Activated gamma-delta T cell treated with anti-CD3 and anti-CD28 coated beads, Interleukin-2, amount 50 U/mL, for 16 hours (primary cell): ENCODE measurements at regions not wholly inside any gene's neighbourhood (a gene's known extent, or its start where the extent isn't known, plus 50 kb on each side); places are given as distances from the start of the nearest gene placed in this dataset.
A peak's percentile ranks its signal among the peaks of the same experiment; 100 is the strongest.
"Not testable (repeated sequence)": the region's sequence is repeated elsewhere in the genome, so short reads cannot be mapped to it uniquely, and the experiment has no call there.

Source experiments
- DNase-seq: peaks from one replicate; pipeline ENCODE4 v3.0.0-alpha.2; 2020; ENCODE audit warnings: low read depth

DNA sequence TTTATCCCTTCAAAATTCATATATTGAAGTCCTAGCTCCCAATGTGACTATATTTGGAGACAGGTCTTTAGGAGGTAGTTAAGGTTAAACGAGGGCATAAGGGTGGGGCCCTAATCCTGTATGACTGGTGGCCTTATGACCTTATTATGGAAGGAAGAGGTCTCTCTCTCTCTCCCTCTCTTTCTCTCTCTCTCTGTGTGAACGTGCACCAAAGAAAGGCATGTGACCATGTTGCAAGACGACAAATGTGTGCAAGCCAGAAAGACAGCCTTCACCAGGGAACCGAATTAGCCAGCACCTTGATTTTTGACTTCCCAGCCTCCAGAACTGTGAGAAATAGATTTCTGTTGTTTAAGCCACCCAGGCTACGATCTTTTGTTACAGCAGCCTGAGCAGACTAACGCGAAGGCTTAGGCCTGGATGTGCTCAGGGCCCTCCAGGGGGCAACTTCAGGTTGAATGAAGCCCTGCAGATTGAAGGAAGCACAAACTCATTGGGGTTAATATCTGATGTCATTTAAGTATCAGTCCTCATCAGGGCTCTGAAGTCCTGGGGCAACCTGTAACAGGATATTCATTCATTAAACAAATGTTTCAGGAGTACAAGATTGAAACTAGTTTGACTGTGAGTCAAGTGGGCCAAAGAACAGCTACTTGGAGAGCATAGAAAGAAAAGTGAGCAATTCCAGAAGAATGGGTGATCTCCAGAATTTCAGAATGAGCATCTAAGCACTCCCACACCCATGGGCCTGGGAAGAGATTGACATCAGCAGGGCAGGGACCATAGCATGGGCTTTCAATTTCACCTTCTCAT lies 157.4 kb upstream of the TNFAIP3 start:
- no peak for DNase-seq

DNA sequence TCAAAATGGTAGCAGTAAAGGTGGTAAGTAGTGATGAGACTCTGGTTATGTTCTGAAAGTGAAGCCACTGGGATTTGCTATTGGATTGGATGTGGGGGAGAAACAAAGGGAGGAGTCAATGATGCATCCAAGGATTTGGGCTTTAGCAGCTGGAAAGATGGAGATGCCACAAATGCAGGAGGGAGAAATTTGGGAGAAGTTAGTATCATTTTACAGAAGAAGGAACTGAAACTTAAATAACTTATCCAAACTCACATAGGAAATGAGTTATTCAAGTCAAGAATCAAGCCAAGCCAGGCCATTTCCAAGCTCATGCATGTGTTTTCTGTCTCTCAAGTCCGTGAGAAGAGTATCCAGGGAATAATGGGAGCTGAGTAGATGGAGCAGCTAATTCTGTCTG lies 155.1 kb upstream of the TNFAIP3 start:
- no peak for DNase-seq

DNA sequence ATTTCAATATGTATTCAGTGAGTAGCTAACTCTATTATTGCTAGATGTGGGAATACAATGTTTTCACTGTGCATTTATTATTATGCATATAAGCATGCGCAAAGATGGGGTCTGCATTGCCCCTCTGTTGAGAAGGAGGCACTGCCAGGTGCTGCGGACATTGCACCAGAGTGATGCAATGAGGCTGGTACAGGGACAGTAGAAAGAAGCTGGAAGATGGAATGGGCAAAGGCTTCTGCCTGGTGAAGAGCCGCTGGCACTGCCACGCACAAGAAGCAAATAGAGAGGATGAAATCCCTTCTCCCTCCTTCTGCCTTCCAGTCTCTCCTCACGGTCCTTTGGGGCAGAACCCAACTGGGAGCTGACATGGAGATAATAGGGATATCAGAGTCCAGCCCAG lies 154.5 kb upstream of the TNFAIP3 start:
- DNase-seq, result no peak

DNA sequence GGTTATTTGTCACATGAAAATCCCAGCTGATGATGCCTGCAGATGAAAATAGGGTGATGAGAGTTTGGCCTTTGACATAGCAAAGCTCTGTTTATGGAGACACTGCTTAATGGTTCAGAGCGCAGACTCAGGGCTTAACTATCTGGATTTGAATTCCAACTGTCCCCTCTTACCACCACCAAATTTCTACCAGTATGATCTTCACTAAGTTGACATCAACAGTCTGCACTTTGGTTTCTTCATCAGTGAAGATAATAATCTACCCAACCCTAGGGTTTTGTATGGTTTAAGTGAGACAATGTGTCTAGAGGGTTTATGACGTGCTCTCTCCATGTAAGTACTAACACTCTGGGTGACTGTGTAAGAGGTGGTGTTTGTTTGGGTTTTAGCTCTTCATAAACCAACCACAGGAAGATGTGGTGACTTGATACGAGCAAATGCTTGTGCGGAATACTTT lies 151.4 kb upstream of the TNFAIP3 start:
- peak; percentile 17 for DNase-seq

DNA sequence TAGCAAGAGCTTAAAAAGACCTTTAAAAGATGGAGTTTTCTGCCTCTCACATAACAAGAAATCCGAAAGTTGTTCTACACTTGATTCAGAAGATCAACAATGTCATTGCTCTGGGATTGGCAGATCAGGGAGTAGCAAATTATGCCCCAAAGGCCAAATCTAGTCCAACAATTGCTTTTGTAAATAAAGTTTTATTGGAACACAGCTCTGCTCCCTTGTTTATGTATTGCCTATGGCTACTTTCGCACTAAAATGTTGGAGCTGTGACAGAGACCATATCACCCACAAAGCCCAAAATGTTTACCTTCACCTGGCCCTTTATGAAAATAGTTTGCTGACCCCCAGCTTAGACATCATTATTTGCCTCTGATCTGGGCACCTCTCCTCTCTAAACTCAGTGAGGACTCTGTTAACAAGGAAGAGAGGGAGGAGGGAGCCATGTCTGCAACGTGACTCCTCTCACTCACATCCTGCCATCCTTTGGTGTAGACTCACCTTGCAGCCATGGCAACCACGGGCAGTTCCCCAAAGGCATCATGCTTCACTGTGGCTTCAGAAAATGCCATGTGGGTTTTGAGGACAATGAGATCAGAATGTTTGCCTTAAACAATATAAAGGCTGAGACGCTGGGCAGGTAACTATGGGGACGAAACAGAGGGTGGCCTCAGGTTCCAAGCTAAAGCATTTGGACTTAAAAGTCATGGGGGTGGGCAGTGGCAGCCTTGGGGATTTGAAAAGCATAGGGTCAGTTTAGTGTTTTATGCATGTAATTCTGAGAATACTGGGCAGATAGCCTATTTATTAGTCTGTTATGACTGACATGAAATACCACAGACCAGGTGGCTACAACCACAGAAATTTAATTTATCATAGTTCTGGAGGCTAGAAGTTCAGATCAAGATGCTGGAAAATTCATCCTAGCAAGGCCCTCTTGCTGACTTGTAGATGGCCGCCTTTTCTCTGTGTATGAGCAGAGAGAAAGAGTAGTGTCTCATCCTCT lies 149.7 kb upstream of the TNFAIP3 start:
- peak; percentile 68 for DNase-seq

DNA sequence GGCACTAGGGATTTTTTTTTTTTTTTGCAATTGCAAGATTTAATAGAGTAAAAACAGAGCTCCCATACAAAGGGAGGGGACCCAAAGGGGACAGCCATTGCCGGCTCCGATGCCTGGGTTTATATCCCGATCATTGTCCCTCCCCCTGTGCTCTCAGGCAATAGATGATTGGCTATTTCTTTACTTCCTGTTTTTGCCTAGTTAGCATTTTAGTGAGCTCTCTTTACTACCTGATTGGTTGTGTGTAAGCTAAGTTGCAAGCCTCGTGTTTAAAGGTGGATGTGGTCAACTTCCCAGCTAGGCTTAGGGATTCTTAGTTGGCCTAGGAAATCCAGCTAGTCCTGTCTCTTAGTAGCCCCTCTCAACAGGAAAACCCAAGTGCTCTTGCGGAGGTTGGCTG lies 148.2 kb upstream of the TNFAIP3 start:
- not testable (repeated sequence) for DNase-seq

DNA sequence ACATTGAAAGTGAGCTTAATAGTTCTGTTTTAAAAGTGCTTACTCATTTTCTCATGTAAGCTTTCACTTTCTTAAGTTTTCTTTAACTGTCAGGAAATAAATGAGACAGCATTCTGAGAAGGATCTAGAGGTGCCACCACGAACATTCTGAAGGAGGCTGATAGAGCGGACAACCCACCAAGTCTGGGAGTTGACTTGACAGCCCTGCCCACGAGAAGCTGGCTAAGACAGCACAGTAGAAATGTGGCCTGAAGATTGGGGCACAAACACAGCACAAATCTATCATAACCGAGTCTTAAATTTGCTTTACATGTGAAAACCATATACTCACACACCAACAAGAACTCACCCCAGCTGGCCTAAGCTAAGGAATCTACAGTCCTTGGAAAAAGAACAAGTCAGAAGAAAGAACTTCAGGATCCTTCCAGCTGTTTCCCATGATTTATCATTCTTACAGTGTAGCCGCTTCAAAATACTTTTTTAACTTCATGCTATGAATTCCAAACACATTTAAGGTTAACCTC lies 144.2 kb upstream of the TNFAIP3 start:
- no peak for DNase-seq

DNA sequence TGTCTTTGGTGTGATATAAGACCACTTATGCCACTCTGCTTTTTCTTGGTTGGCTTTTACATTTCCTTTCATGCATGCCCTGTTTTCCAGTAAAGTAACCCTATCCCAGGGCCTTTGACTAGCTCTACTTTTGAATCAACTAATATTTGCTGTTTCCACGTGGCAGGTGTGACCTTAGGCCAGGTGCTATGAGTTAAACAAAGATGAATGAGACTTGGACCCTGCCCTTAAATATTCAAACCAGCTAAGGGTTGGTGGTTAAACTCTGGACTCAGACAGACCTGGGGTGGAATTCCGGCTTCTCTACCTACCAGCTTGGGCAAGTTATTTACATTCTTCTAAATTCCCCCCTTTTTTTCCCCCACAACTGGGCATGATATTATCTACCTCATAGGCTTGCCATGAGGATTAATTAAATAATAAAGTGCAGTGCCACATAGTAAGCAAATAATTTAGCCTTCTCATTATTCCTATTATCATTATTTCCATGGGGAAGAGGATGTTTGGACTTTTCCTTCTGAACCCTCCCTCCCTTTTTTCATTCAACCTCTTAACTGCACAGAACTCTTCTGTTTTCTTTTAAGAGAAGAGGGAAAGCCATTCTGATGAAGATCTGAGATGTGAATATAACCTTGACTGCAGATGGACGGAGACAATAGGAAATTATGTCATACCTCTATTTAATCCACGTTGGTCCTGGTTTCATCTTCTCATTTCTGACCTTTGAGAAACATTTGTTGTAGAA lies 143.6 kb upstream of the TNFAIP3 start:
- DNase-seq, result no peak

DNA sequence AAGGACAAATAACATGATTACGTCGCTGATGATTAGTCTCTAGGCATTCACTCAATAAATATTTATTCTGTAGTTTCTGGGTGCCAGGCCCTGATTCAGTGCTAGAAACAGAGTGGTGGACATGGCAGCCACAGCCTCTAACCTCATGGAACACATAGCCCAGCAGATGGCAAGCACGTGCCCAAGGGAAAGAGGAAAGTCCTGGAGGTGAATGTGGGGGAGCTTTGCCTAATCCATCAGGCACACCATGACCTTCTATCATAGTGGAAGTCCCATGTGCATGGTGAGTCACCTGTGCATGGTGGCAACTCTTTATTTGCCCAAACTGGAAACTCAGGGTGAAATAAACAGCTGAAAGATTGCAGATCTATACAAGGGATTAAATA lies 143.0 kb upstream of the TNFAIP3 start:
- DNase-seq, result no peak

DNA sequence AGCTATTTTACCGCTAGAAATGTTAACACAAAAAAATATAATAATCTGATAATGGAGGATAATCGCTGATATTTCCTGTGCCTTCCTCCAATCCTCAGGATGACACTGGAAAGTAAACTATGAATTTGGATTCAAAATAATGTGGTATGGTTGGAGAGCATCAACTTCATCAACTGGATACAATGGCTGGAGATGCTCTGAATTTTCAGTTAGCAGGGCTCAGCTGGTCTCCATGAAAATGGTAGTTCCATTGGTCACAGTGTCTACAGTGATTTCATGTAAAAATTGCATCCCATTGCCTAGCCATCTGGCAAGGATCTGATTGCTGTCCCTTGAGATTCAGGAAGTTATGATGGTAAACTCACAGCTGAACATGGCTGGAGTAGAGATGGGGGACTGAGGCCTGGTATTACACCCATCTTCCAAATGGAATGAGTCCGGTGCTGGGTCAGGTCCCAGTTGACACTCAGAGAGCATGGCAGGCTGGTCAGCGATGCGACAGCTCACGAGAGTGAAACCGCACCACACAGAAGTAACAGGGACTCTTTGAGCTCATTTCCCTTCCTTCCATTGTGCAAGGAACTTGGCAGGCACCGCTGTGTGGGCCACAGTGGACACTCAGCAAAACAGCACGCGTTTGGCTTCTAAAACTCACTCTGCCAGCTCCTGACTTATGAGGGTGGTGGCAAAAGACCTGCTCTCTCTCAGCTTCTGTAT lies 142.4 kb upstream of the TNFAIP3 start:
- no peak for DNase-seq

DNA sequence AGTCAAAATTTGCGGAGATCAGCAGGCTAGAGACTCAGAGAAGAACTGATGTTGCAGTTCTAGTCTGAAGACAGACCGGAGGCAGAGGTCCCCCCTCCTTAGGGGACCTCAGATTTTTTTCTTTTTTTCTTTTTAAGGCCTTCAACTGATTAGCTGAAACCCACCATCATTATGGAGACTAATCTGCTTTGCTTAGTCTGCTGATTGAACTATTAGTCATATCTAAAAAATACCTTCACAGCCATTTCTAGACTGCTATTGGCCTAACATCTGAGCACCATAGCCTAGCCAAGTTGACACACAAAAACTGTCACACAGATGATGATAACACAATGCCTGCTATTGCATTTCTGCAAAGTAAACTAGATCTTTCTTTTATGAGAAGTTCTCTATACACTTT lies 141.1 kb upstream of the TNFAIP3 start:
- no peak for DNase-seq

DNA sequence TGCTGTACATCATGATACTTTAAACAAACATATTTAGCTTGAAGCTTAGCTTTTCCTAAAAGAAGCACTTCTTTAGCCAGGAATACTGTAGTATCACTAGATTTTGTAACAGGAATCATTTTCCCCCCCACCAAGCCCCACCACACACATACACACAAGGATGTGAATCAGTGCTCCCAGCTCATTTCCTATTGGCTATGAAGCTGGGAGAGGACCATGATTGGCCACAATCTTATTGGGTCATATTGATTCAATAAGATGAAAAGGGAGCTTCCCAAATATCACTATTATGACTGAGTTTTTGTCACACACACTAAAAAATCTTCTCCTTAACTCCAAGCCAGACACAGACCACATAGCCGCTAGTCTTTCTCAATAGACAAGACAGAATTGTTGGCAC lies 140.5 kb upstream of the TNFAIP3 start:
- DNase-seq, result no peak

DNA sequence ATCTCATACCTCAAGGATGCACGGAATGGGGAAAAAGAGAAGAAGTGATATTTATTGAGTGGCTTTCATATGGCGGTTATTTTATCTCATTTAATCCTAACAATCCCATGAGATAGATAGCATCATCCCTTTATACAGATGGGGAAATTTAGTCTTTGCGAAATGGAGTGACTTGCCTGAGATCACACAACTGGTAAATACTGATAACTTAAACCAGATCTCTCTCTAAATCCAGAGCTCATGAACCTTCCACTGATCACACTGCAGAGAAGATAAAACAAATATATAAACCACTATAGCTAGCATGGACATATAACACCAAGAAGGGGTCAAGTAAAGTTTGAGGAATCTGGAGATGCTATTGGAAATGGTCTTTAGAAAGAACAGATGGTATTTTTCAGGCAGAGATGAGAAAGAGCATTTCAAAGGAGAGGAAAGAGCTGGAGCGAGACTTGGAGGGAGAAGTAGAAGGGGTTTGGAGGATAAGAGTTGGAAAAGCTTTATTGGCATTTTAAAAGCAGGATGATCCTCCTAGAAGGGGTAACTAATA lies 139.8 kb upstream of the TNFAIP3 start:
- no peak for DNase-seq

DNA sequence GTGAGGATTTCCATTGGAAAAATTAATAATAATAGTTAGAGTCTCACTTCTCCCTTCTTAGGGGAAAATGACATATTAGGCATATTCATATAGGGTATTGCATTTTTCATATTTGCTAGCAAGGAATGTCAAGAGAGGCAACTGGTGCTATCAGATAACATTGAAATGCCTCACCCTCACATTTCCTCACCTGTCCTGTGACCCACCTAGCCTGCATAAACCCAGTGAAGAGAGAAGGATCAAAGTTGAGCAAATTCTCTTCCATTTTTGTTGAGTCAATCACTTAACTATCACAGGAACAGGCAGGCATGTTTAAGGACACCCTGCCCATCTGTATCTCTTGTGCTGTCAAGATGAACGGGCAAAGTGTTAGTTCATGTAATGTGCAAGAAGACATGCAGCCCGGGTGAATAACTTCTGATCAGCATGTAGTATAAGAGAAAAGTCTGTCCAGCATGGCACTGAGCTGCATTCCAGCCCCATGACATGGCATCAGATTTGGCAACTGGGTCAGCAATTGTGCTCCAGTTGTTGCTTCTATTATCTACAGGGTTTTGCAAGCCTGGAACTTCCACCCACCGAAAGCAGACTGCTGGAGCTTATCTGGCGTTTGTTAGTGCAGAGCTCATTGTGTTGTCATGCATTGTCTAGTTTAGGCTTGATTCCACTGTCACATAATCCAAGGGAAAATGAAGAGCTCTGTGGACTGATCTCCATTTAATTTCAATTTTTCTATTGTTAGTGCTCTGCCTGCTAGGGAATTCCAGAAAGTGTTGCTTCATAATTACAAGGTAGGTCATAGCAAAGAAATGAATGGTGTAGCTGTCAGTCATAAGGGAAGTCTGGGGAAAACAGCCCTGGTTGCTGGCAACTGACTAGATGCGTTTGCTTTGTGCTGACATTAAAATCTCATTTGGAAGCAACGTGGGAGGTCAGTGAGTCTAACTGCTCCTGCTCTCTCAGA lies 138.4 kb upstream of the TNFAIP3 start:
- DNase-seq, result no peak

DNA sequence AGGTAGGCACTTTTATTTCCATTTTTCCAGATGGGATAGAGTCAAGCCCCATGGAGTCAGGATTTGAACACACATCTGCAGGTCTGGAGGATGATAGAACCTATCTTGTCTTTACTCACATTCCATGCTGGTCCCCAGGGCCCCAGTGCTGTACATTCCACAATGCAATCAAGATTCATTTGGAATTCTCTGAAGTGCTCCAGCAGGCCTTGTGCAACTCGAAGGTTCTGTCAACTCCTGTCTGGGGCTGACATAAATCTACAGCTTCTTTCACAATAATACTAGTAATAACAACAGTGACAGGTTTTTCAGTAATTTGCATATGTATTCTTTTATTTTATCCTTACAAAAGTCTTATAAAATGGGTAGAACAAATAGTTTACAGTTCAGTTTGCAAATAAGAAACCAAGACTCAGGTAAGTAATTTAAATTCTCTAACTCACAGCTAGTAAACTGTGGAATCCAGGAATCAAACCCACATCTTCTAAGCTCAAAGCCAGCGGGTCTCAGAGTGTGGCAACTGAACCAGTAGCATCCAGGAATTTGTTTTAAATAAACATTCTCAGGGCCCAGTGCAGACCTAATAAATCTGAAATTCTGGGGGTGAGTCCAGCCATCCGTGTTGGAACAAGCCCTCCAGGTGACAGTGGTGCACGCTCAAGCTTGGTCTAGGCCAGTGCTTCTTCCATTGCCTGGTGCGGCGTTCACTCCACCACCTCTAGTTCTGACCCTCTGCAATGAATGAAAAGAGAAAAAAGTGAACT lies 137.0 kb upstream of the TNFAIP3 start:
- no peak for DNase-seq

DNA sequence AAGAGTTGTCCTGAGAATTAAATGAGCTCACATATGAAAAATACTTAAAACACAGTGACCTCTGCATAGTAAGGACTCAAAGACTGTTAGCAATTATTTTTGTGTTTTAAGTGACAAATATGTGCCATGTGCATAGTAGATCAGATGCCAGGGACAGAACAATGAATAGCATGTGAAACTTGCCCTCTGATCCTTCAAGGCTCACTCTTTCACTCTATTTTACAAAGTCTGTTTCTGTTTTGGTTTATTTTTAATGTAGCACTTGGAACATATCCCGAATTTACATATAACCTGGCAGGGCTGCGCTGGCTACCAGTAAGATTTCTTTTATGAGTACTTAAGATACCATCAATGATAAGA lies 135.5 kb upstream of the TNFAIP3 start:
- no peak for DNase-seq

DNA sequence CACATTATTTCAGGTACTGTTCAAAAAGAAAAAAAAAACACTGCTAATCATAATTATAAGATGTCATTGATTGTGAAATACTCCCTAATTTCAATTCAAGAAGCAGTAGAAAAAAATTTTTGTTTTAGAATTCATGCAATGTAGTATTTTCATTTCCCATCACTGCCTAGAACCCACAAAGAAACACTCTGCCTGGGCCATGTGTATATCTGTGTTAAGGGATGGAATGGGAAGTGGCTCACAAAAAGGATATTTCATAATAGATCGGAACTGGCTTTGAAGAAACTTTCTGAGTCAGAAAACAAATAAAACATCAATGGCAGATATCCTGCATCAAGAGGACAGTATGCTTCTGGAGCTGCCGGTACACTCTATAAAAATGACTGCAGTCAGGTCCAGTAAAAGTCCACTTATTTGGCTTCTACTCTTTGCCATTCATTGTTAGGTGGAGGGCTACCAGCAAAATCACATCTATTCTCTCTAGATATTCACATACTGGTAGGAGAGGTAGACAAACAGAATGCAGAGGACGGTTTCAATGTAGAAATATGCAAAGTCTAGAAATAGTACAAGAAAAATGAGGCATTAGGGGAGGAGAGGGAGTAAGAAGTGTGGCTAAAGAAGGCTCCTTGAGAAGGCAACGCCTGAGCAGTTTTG lies 135.0 kb upstream of the TNFAIP3 start:
- no peak for DNase-seq

DNA sequence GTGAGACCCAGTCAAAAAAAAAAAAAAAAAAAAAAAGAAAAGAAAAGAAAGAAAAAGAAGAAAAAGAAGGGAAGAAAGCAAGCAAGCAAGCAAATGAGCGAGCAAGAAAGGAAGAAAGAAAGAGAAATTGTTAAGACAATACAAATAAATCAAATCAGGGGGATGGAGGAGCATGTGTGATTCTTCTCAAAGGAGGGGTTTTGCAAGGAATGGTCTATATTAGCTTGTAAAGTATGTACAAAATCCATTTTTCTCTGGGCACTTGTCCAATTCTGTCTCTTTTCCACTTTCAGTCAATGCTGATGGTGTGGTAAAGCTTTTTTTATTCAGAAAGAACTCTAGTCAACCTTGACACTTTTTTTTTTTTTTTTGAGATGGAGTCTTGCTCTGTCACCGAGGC lies 133.7 kb upstream of the TNFAIP3 start:
- DNase-seq, result no peak
